ENCODE measurements at regions not wholly inside any gene's neighbourhood (a gene's known extent, or its start where the extent isn't known, plus 50 kb on each side); places are given as distances from the start of the nearest gene placed in this dataset.

DNA sequence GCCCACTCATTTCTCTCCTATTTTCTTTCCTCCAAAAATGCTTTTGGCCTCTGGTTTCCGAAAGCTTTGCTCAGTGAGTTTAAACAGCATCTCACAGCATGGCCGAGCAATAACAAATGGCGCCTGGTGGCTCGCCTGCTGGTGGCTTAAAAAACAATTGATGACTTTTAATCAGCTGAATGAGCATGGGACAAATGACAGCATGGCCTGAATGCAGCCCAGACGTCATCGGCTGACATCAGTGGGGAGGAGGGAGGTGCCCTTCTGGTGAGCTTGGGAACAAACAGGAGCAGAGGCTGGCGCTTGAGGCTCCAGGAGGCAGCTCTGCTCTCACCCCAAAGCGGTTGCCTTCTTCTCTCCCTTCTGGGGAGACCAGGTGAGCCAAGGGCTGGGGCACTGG lies 286.4 kb downstream of the BCOR start:
- no peak for DNase-seq (ENCODE audit: low spot score)

DNA sequence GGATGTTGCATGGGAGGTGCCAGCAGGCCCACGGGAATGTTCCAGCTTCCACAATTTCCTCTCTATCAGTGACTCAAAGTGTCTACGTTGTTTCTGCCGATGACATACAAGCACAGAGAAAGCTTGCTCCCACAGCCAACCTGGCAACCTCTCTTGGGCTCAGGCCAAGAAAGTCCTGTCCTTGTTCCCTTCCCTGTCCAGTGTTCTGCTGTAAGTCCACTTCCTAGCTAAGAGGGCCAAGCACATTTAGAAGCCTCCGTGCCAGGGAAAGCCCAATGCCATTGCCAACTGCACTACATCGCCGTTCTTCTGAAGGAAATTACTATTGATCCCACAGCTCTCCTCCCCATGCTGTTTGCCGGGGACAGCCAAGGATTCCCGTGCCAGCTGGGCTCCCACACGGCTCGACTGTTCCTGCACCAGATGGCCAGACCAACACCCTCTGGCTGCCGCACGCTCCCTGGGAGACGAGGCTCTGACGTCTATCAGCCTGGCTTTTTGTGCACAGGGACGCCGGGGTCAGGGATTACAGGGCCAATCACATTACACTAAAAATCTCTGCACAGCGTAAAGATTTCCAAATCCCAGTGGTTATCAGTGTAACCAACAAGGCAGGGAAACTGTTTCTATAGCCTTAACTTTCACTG lies 284.0 kb downstream of the BCOR start:
- no peak for DNase-seq (ENCODE audit: low spot score)

GRCh38 chrX:39814391-39814790 lies 283.4 kb downstream of the BCOR start:
- peak; percentile 61 for DNase-seq (ENCODE audit: low spot score)

DNA sequence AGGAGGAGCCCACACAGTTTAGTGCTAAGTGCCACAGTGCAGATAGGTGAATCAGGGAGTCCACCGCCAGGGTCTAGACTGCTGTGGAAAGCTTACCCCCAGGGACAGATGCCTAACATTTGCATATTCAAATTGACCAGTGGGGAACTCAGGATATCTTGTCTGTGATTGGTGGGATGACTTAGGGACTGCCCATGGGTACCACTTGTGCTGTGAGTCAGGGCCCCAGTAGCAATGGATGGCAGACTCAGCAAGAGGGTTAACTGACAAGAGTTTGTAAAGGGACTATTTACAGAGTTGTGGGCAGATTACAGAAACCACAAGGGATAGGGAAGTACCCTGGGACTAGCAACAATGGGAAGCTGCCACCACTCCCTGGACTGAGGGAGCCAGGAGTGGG lies 282.1 kb downstream of the BCOR start:
- no peak for DNase-seq (ENCODE audit: low spot score)

DNA sequence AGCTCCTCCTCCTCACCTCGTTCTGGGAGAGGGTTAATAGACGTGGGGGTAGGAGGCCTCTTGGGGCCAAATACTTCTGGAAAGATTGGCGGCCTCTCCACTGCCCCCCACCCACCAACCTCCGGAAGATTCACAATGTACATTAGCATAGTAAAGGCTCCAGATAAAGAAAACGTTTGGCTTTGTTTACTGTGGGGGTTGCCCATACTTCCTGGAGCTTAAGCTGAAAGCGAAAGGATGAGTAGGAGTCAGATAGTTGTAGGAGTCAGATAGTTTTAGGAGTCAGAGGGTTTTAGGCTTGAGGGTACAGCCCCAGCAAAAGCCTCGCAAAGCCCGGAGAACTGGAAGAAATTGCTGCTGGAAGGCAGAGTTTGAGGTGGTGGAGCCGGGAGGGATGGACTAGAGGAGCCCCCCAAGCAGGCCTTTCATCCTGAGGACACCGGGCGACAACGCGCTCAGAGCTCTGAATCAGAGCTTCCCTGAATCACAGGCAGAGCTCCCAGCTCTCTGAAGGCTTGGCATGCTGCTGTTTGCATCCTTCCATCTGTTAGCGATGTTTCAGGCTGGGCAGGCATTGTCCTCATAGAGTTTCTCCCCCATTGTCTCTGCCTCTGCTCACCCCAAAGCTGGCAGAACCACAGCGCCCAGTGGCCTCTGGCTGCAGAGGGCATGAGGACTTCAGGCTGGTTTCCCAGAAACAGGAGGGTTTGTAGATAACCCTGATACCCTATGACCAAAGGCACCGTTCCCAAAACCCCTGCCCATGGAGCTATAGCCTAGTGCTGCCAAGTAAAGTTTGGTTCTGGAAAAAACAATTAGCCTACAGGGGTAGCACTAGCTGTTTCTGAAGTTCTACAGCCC lies 280.7 kb downstream of the BCOR start:
- no peak for DNase-seq (ENCODE audit: low spot score)

- no peak for DNase-seq (ENCODE audit: low spot score)
Observed at GRCh38 chrX:39817754-39818470, 279.8 kb downstream of the BCOR start.

DNA sequence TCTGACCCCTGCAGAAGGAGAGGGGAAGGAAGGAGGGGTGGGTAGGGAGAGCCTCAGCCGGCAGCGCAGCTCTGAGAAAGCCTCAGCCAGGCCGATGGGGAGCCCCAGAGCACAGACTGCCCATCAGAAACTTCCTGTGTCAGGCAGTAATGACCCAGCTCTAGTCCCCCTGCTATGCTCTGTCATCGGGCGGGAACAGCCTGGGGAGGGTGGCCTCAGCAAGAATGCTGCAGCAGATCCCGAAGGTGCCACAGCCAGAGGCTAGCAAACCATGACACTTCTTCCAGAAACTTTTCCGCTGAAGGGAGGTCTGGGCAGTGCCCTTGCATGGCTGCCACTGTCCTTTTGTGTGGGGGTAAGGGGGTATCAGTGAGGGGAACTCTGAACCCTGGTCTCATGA lies 279.0 kb downstream of the BCOR start:
- DNase-seq (ENCODE audit: low spot score): no peak

DNA sequence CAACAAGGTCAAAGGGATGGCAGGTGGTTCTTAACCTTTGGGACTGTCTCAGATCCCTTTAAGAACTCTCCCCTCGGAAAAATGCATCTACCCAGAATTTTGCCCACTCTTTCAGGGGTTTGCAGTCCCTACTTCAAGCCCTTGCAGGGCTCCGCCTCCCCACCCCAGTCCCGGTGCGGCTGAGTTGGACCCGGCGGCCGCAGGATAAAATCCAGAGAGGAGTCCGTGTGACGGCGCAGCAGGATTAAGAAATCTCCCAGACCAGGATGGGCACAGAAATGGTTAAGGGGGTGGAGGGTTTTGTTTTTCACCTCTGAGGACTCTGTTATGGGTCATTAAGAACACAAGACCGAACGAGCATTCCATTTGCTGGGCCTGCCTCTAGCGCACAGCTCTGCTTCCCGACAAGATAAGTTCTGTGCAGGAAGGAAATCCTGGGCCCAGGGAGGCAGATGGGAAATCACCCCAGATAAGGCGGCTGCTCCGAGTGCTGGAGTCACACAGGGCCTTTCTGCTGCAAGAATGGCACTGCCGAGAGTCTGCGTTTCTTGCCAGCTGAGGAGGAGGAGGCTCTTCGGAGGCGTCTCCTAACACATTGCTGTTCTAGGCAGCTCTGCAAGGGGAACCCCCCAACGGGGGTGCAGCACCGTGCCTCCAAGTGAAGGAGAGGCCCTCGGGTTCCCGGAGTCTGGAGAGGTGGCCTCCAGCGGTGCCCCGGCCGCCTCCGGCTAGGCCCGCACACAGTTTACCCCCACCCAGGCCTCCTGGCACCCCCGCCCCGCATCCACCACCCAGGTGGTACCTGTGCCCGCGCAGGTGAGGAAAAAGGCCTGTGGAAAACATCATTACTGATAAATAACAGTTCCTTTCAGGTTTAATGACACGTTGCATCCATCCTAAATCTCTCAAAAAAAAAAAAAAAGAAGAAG lies 277.6 kb downstream of the BCOR start:
- DNase-seq (ENCODE audit: low spot score): no peak

- peak; percentile 9 for DNase-seq (ENCODE audit: low spot score)
Observed at GRCh38 chrX:39820938-39821708, 276.6 kb downstream of the BCOR start.

- DNase-seq (ENCODE audit: low spot score): no peak
Observed at GRCh38 chrX:39821709-39822095, 276.1 kb downstream of the BCOR start.

GRCh38 chrX:39822133-39822748 lies 275.5 kb downstream of the BCOR start:
- no peak for DNase-seq (ENCODE audit: low spot score)

DNA sequence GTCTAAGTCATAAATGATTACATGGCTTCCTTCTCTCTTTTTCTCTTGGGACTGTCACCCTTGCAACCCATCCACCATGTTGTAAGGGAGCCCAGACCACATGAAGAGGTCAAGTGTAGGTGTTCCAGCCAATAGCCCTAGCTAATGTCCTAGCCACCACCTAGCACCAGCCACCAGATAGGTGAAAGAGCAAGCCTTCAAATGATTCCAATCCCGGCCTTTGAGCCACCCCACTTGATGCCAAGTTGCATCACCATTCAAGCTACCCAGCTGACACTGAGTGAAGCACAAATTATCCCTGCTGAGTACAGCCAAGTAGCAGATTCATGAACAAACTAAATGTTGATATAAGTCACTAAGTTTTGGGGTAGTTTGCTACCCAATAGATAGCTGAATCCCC lies 274.3 kb downstream of the BCOR start:
- DNase-seq (ENCODE audit: low spot score): no peak

- no peak for DNase-seq (ENCODE audit: low spot score)
Observed at GRCh38 chrX:39823854-39824253, 273.9 kb downstream of the BCOR start.

DNA sequence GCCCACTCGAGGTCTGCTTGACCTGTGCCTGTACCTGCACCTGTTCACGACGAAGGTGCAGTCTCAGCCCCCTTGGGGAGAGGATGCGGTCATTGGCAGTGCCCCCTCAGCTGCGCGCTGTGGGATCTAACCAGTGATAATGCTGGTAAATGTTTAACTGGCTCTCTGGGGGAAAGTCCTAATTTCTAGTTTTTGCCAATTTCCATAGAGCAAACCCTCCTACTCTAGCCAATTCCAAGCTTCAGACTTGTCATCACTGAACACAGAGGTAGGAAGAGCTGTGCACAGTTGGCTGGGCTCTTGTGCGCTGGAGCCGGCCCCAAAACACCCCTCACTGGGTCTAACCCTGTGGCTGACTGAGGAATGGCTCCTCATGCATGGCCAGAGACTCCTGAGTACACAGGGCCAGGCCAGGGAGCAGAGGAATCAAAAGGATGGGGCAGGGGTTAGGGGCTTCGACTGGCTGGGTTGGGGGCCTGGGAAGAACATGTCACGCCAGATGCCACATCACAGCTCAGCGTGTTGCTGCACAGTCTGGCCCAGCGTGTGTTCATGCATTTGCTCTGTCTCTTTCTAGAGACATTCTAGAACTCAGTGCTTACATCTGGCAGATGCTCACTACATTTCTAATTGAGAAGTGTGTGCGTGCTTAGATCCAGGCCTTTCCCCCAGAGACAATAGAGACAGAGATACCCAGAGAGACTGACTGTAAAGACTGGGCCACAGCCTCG lies 270.8 kb downstream of the BCOR start:
- DNase-seq (ENCODE audit: low spot score): no peak

DNA sequence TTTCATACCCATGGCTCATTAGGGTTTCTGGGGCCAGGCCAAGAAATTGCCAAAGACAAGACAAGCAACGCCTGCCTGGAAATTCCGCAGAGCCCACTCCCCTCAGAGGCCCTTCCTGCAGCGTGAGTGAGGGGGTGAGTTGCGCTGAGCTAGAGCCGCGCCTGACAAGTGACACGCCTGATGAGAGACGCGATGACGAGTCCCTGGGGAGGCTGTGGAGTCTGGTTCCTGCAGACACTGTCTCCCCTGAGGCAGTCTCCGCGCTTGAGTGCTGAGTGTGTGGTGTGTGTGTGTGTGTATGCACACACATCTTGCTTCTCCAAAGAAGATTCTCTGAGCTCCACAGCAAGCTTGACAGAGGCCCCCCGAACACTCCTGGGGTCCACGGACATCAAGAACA lies 269.8 kb downstream of the BCOR start:
- DNase-seq (ENCODE audit: low spot score): no peak

- DNase-seq (ENCODE audit: low spot score): no peak
Observed at GRCh38 chrX:39828971-39829370, 268.8 kb downstream of the BCOR start.

- DNase-seq (ENCODE audit: low spot score): no peak
Observed at GRCh38 chrX:39829965-39830364, 267.8 kb downstream of the BCOR start.

- no peak for DNase-seq (ENCODE audit: low spot score)
Observed at GRCh38 chrX:39830414-39830813, 267.3 kb downstream of the BCOR start.

- no peak for DNase-seq (ENCODE audit: low spot score)
Observed at GRCh38 chrX:39832211-39832610, 265.5 kb downstream of the BCOR start.

DNA sequence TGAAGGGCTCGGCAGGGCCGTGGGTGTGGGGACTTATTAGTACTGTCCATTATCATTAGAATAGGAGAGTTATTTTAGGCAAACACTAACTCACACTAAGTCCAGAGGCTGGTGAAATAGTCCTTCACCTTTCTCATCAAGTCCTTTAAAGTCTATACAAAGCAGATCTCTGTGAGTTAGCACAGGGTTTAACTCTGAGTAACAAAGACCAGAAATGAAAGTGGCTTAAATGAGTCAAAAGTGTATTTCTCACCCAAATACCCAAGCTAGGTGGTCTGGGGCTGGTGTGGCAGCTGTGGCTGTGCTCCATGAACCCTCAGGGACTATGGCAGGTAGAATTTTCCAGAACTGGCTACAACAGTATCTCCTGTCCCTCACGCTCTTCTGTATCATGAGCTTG lies 263.2 kb downstream of the BCOR start:
- DNase-seq (ENCODE audit: low spot score): no peak
